H9 (cell line): ENCODE measurements at regions not wholly inside any gene's neighbourhood (a gene's known extent, or its start where the extent isn't known, plus 50 kb on each side); places are given as distances from the start of the nearest gene placed in this dataset.

Experiments used
- DNase-seq: peaks from one replicate; pipeline ENCODE4 v3.0.0-alpha.2; 2017
- H2AFZ ChIP-seq: one replicate; pipeline ENCODE4 v1.6.1; 2013; ENCODE audit warnings: mild to moderate bottlenecking, low read length, control low read depth, moderate library complexity
- H2AK5ac ChIP-seq: 2 replicates; pipeline ENCODE4 v1.6.1; 2013; ENCODE audit warnings: low read length, control low read depth, mixed read lengths; ENCODE audit not compliant: insufficient read length
- H2BK120ac ChIP-seq: one replicate; pipeline ENCODE4 v1.6.1; 2013; ENCODE audit warnings: low read depth, mild to moderate bottlenecking, low read length, control low read depth, inconsistent platforms; ENCODE audit not compliant: poor library complexity, severe bottlenecking
- H2BK12ac ChIP-seq: 2 replicates; pipeline ENCODE4 v1.6.1; 2013; ENCODE audit warnings: low read length, control low read depth, mixed read lengths, low read depth; ENCODE audit not compliant: insufficient read length
- H2BK15ac ChIP-seq: 2 replicates; pipeline ENCODE4 v1.6.1; 2013; ENCODE audit warnings: low read depth, low read length, control low read depth
- H2BK20ac ChIP-seq: one replicate; pipeline ENCODE4 v1.6.1; 2013; ENCODE audit warnings: low read depth, mild to moderate bottlenecking, low read length, control low read depth, inconsistent platforms; ENCODE audit not compliant: poor library complexity, severe bottlenecking
- H2BK5ac ChIP-seq: 2 replicates; pipeline ENCODE4 v1.6.1; 2013; ENCODE audit warnings: low read length, control low read depth, mixed read lengths; ENCODE audit not compliant: insufficient read length
- H3K14ac ChIP-seq: 2 replicates; pipeline ENCODE4 v1.6.1; 2013; ENCODE audit warnings: low read length, control low read depth; ENCODE audit not compliant: insufficient read depth
- H3K18ac ChIP-seq: 2 replicates; pipeline ENCODE4 v1.6.1; 2013; ENCODE audit warnings: low read depth, mild to moderate bottlenecking, mixed read lengths, low read length, control low read depth; ENCODE audit not compliant: insufficient read length
- H3K23ac ChIP-seq: 2 replicates; pipeline ENCODE4 v1.6.1; 2013; ENCODE audit warnings: low read length, control low read depth, mixed read lengths, low read depth; ENCODE audit not compliant: insufficient read length
- H3K23me2 ChIP-seq: 2 replicates; pipeline ENCODE4 v1.6.1; 2013; ENCODE audit warnings: low read depth, mild to moderate bottlenecking, mixed read lengths, low read length, control low read depth; ENCODE audit not compliant: insufficient read length, poor library complexity, severe bottlenecking
- H3K27ac ChIP-seq: 2 replicates; pipeline ENCODE4 v1.5.1; 2013; ENCODE audit warnings: low read length, control low read depth, mixed read lengths, low read depth; ENCODE audit not compliant: insufficient read length
- H3K27me3 ChIP-seq: 2 replicates; pipeline ENCODE4 v1.6.1; 2013; ENCODE audit warnings: low read length, control low read depth, inconsistent platforms; ENCODE audit not compliant: insufficient read depth
- H3K4ac ChIP-seq: 2 replicates; pipeline ENCODE4 v1.6.1; 2013; ENCODE audit warnings: low read depth, mild to moderate bottlenecking, control low read depth, inconsistent platforms, low read length, moderate library complexity
- H3K4me1 ChIP-seq: 2 replicates; pipeline ENCODE4 v1.6.1; 2013; ENCODE audit warnings: low read length, control low read depth, inconsistent platforms; ENCODE audit not compliant: insufficient read depth
- H3K4me2 ChIP-seq: 2 replicates; pipeline ENCODE4 v1.6.1; 2013; ENCODE audit warnings: low read length, control low read depth, mixed read lengths; ENCODE audit not compliant: insufficient read length, insufficient read depth
- H3K56ac ChIP-seq: 2 replicates; pipeline ENCODE4 v1.6.1; 2013; ENCODE audit warnings: low read depth, mild to moderate bottlenecking, mixed read lengths, low read length, control low read depth; ENCODE audit not compliant: insufficient read length
- H3K79me1 ChIP-seq: 2 replicates; pipeline ENCODE4 v1.6.1; 2013; ENCODE audit warnings: low read depth, mild to moderate bottlenecking, moderate library complexity, low read length, control low read depth, inconsistent platforms; ENCODE audit not compliant: insufficient read depth, poor library complexity, severe bottlenecking
- H3K79me2 ChIP-seq: 2 replicates; pipeline ENCODE4 v1.6.1; 2013; ENCODE audit warnings: low read length, control low read depth, inconsistent platforms; ENCODE audit not compliant: insufficient read depth
- H3K9ac ChIP-seq: 2 replicates; pipeline ENCODE4 v1.6.1; 2013; ENCODE audit warnings: low read length, control low read depth, mixed read lengths; ENCODE audit not compliant: insufficient read length; ENCODE audit errors: extremely low read depth
- H3K9me3 ChIP-seq: one replicate; pipeline ENCODE4 v1.6.1; 2013; ENCODE audit warnings: low read depth, low read length, inconsistent platforms; ENCODE audit not compliant: control insufficient read depth
- H3T11ph ChIP-seq: one replicate; pipeline ENCODE4 v1.6.1; 2013; ENCODE audit warnings: mild to moderate bottlenecking, low read length, control low read depth, inconsistent platforms
- H4K20me1 ChIP-seq: one replicate; pipeline ENCODE4 v1.6.1; 2013; ENCODE audit not compliant: control insufficient read depth, insufficient read length, insufficient read depth
- H4K5ac ChIP-seq: 2 replicates; pipeline ENCODE4 v1.6.1; 2013; ENCODE audit warnings: low read depth, mild to moderate bottlenecking, mixed read lengths, low read length, control low read depth; ENCODE audit not compliant: insufficient read length
- H4K8ac ChIP-seq: replicated peaks from 2 replicates; pipeline ENCODE4 v1.6.1; 2013; ENCODE audit warnings: low read length, control low read depth, mixed read lengths, low read depth; ENCODE audit not compliant: insufficient read length
- H4K91ac ChIP-seq: 2 replicates; pipeline ENCODE4 v1.6.1; 2013; ENCODE audit warnings: low read depth, mild to moderate bottlenecking, moderate library complexity, mixed read lengths, low read length, control low read depth; ENCODE audit not compliant: insufficient read length
- H3K27ac Mint-ChIP-seq, 3 experiments: 2 replicates in 2 of 3; 3 replicates in 1 of 3; pipeline ENCODE4 v1.8.0; 2020 to 2021; ENCODE audit warnings: mixed read lengths in 3 of 3, mild to moderate bottlenecking in 1 of 3, moderate library complexity in 1 of 3
- H3K27me3 Mint-ChIP-seq: 2 replicates; pipeline ENCODE4 v1.8.0; 2021; ENCODE audit warnings: low read depth, mild to moderate bottlenecking, moderate library complexity, mixed read lengths
- H3K36me3 Mint-ChIP-seq, 3 experiments: 2 replicates in 2 of 3; 3 replicates in 1 of 3; pipeline ENCODE4 v1.8.0; 2020 to 2021; ENCODE audit warnings: low read depth in 3 of 3, mixed read lengths in 3 of 3; ENCODE audit not compliant: insufficient read depth in 1 of 3
- H3K4me1 Mint-ChIP-seq, 2 experiments: 2 replicates each; pipeline ENCODE4 v1.8.0; 2020; ENCODE audit warnings: mixed read lengths in 2 of 2
- H3K4me3 Mint-ChIP-seq, 2 experiments: 2 replicates in 1 of 2; 3 replicates in 1 of 2; pipeline ENCODE4 v1.8.0; 2020 to 2021; ENCODE audit warnings: mild to moderate bottlenecking in 2 of 2, mixed read lengths in 2 of 2, moderate library complexity in 1 of 2
- H3K9me3 Mint-ChIP-seq, 2 experiments: 2 replicates in 1 of 2; 3 replicates in 1 of 2; pipeline ENCODE4 v1.8.0; 2020; ENCODE audit warnings: mild to moderate bottlenecking in 2 of 2, mixed read lengths in 2 of 2, moderate library complexity in 1 of 2
- WGBS: extraction: QIAGEN DNeasy Blood & Tissue Kit; methylation state at CpG from one replicate; pipeline ENCODE4 v1.1.7; 2013; ENCODE audit warnings: missing lambda C conversion rate, low lambda C conversion rate, mixed read lengths; ENCODE audit not compliant: insufficient read length; ENCODE audit errors: extremely low coverage; 5-methylcytosine and 5-hydroxymethylcytosine counted together
- TF ChIP-seq, protein P1 (sequence below): fragments of 200-600 bp; sonication (generic); conservative IDR thresholded peaks from 3 replicates; pipeline ENCODE4 v1.8.0; 2021; ENCODE audit warnings: antibody characterized with exemption, mild to moderate bottlenecking

DNA sequence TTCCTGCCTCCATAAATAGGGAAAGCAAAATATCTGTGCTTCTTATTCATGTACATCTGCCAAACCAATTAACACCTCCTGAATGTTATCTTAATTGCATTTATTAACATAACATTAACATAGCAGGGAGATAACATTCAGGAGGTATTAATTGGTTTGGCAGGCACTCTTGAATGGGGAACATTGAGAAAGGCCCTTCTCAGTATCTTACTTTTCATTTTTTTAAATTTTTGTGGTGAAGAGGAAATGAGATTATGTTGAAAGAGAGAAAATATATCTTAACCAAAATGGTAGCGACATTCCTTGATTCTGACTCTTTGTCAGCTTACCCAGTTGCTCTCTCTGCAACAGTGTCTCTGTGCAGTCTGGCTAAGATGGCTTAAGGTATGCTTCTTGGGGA lies 100.4 kb upstream of the TLE1 start:
- H2BK12ac ChIP-seq, result no peak overlapping the region
- no peak overlapping the region for H4K5ac ChIP-seq
- H3K23me2 ChIP-seq, result no peaks in the 10 kb centered on the region
- H2AFZ ChIP-seq, result no peak overlapping the region
- Mint-ChIP-seq H3K27me3 (no peaks in the 10 kb centered on the region; the same call in 1 of the 2 replicates), H3K4me3 (no peak overlapping the region), H3K4me1 (peaks cover 3% of the 10 kb centered on the region in 2 experiments; a peak in 1 of 4 replicates), H3K9me3 (no peaks in the 10 kb centered on the region), H3K27ac (no peak overlapping the region), H3K36me3 (no peaks in the 10 kb centered on the region)
- H3K23ac ChIP-seq, result no peak overlapping the region
- no peak overlapping the region for H2BK5ac ChIP-seq
- no peak overlapping the region for H3T11ph ChIP-seq
- H3K18ac ChIP-seq, result no peak overlapping the region
- DNase-seq, result no peak
- no CpG with 5 or more reads among the region's 1 CpG for WGBS
- no peak overlapping the region for H4K8ac ChIP-seq
- no peak overlapping the region for H3K9ac ChIP-seq
- no peaks in the 10 kb centered on the region for H3K27me3 ChIP-seq
- no peak overlapping the region for H3K4ac ChIP-seq
- no peaks in the 10 kb centered on the region for H4K20me1 ChIP-seq
- no peak overlapping the region for H2BK15ac ChIP-seq
- H3K27ac ChIP-seq, result no peak overlapping the region
- H3K14ac ChIP-seq, result no peak overlapping the region
- no peak overlapping the region for H3K4me2 ChIP-seq
- H3K4me1 ChIP-seq, result no peaks in the 10 kb centered on the region; the same call in 1 of the 2 replicates
- no peaks in the 10 kb centered on the region for H3K79me1 ChIP-seq
- TF ChIP-seq, protein P1, sequence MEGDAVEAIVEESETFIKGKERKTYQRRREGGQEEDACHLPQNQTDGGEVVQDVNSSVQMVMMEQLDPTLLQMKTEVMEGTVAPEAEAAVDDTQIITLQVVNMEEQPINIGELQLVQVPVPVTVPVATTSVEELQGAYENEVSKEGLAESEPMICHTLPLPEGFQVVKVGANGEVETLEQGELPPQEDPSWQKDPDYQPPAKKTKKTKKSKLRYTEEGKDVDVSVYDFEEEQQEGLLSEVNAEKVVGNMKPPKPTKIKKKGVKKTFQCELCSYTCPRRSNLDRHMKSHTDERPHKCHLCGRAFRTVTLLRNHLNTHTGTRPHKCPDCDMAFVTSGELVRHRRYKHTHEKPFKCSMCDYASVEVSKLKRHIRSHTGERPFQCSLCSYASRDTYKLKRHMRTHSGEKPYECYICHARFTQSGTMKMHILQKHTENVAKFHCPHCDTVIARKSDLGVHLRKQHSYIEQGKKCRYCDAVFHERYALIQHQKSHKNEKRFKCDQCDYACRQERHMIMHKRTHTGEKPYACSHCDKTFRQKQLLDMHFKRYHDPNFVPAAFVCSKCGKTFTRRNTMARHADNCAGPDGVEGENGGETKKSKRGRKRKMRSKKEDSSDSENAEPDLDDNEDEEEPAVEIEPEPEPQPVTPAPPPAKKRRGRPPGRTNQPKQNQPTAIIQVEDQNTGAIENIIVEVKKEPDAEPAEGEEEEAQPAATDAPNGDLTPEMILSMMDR, result no peak
- no peak overlapping the region for H4K91ac ChIP-seq
- H2BK120ac ChIP-seq, result no peak overlapping the region
- H2AK5ac ChIP-seq, result no peak overlapping the region
- H3K56ac ChIP-seq, result no peak overlapping the region
- no peaks in the 10 kb centered on the region for H3K9me3 ChIP-seq
- no peaks in the 10 kb centered on the region for H3K79me2 ChIP-seq
- no peak overlapping the region for H2BK20ac ChIP-seq
